HG02642 (cell line): ENCODE measurements at regions not wholly inside any gene's neighbourhood (a gene's known extent, or its start where the extent isn't known, plus 50 kb on each side); places are given as distances from the start of the nearest gene placed in this dataset.
A peak's percentile ranks its signal among the peaks of the same experiment; 100 is the strongest.
"Not testable (repeated sequence)": the region's sequence is repeated elsewhere in the genome, so short reads cannot be mapped to it uniquely, and the experiment has no call there.

Experiments
- ATAC-seq: cut with Tn5 transposase; IDR thresholded peaks from one replicate; pipeline ENCODE4 v1.9.1; 2021; ENCODE audit warnings: mild to moderate bottlenecking; ENCODE audit not compliant: unreplicated experiment, poor library complexity

- ATAC-seq = no peak
These were observed 426.6 kb upstream of the PLXNA2 start for GRCh38 chr1:208670778-208671177.

DNA sequence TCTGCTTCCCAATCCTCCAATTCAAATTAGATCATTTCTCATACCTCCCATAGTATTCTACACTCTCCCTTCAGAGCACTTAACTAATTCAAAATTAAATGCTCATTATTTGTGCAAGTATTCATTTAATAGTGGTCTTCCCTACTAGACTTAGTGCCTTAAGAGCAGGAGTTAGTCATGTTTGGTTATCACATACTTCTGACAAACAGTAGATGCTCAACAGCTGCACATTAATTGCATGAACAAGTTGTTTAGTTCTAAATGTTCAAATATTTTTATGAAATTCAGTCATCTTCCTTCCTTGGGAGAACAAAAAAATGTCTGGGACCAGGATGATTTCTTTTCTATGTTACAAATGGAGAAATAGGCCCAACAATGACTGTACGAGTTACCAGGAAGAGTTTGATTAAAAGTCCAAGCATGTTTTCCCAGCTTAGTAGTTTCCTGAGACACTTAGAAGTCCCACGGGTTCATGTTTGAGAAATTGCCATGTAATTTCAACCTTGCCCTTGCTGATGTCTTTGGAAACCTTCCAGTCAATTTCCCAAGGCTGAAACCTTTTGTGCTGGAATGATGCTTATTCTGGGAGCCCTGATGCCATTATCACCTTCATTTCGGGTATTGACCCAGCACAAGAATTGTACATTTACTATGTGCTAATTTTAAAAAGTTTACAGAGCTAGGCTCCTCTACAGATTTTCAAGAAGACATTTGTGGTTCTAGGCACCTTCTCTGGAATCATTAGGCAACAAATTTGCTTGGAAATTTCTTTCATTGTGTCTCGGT is 437.9 kb upstream of the PLXNA2 start:
- ATAC-seq = no peak

- no peak for ATAC-seq
These were observed 438.5 kb upstream of the PLXNA2 start for GRCh38 chr1:208682664-208683013.

GRCh38 chr1:208683141-208683540 is 439.0 kb upstream of the PLXNA2 start:
- no peak for ATAC-seq

- ATAC-seq = no peak
These were observed 440.0 kb upstream of the PLXNA2 start for GRCh38 chr1:208684192-208684591.

DNA sequence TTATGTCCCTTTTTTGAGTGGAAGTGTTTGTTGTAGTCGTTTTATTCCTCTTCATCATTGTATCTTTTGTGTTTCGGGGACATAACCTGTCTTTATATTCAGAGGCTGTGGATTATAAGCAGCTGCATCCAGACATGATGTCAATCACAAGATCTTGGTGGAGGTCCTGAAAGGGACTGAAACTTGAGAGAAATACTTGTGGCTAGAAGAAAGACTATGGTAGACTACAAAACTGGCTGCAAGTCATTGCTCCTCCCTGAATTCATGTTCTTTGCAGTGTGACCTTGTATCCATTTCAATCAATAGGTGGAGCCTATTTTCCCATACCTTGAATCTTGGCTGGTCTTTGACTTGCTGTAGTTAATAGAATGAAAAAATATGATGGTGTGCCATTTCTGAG is 442.4 kb upstream of the PLXNA2 start:
- no peak for ATAC-seq

DNA sequence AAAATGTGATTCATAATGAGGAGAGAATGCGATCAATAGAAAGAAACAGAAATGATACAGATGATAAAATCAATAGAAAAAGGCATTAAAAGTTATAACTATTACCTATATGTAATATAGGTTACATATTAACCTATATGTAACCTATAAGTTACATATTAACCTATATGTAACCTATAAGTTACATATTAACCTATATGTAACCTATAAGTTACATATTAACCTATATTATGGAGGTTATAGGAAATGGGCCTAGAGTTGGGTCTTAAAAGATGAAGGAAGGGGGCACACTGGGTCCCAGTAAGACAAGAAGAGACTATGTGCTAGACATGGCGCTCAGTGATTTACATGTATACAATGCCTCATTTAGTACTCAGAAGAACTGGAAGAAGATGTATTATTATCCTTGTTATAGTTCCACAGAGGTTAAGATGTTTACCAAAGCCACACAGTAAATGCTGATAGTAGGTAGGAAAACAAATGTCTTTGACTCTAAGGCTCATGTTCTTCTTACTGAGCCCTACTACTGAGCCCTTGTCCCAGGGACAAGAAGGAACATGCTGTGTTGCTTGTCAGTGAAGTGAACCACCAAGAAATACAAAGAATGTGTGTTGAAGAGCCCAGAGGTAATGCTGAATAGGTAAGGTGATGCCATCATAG is 444.6 kb upstream of the PLXNA2 start:
- no peak for ATAC-seq

DNA sequence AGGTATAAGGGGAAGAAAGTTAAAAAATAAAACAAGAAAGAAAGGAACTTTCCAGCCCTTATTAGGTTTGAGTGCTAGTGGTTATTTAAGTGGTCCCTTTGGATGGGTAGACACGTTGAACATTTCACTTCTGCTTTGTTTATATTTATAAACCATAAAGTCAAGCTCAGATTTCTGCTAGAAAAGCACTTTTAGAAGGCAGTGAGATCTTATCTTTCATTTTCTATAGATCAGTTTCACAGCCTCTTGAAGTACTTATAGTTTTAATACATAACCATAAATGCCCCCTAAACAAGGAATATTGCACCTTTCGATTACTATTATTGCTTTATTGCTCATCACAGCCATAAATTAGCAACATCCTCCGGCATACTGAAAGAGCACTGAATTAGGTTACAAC is 446.8 kb upstream of the PLXNA2 start:
- no peak for ATAC-seq

DNA sequence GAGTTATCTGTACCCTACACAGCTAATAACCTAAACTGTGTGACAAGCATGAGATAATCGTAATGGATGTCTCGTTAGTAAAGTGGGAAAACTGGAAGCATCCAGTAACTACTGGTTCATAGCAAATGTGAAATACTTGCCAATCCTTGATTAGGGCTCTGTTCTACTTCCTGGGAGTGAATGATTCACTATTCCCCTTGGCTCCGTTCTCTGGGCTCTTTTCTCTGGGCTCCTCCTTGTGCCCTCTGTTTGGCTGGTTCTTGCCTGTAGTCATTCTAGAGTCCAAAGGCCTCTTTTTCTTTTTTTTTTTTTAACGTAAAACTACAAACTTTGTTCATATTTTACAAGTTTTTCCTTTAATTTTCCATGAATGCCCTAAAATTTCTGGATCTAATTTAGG is 465.8 kb upstream of the PLXNA2 start:
- ATAC-seq = no peak

DNA sequence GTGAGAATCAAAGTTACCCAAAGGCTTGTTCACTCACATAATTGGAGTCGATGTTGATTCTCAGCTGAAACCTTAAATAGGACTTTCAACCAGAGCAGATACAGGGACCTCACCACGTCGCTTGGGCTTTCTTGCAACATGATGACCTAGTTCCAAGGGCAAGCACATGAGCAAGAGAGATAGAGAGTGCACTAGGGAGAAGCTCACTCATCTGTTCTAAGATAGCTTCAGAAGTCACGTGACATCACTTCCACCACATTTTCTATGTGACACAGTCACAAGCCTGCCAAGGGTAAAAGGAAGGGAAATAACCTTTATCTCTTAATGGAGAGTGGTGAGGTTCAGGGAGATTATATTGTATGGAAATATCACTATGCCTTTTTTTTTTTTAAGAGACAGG is 470.1 kb upstream of the PLXNA2 start:
- no peak for ATAC-seq

GRCh38 chr1:208717525-208717924 is 473.3 kb upstream of the PLXNA2 start:
- no peak for ATAC-seq

GRCh38 chr1:208722592-208722991 is 478.4 kb upstream of the PLXNA2 start:
- no peak for ATAC-seq

- no peak for ATAC-seq
These were observed 479.9 kb upstream of the PLXNA2 start for GRCh38 chr1:208724079-208724478.

- no peak for ATAC-seq
These were observed 484.6 kb upstream of the PLXNA2 start for GRCh38 chr1:208728815-208729214.

- ATAC-seq = peak; percentile 94
These were observed 488.0 kb upstream of the PLXNA2 start for GRCh38 chr1:208731981-208732821.

- ATAC-seq = no peak
These were observed 493.0 kb upstream of the PLXNA2 start for GRCh38 chr1:208737161-208737560.

DNA sequence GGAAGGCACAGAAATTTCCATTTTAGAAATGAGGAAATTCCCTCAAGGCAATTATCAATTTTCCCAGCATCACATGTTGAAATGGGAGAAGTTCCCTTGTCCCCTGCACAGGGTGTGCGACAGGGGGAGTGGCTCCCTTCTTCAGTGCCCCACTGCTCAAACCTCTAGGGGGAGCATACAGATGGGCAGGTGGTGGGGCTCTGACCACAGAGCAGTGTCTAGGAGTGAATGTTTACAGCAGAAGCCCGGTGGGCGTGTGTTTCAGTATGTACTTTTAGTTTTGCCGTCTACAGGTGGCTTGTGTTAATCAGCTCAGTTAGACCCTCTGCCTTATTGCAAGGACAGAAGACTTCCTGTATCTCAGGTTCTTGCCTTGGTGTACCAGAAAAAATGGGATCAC is 493.7 kb upstream of the PLXNA2 start:
- ATAC-seq = peak; percentile 83

DNA sequence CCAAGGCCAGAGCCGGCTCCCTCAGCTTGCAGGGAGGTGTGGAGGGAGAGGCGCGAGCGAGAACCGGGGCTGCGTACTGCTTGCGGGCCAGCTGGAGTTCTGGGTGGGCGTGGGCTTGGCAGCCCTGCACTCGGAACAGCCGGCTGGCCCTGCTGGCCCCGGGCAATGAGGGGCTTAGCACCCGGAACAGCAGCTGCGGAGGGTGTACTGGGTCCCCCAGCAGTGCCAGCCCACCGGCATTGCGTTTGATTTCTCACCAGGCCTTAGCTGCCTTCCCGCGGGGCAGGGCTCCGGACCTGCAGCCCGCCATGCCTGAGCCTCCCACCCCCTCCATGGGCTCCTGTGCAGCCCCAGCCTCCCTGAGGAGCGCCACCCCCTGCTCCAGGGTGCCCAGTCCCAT is 495.5 kb upstream of the PLXNA2 start:
- not testable (repeated sequence) for ATAC-seq

DNA sequence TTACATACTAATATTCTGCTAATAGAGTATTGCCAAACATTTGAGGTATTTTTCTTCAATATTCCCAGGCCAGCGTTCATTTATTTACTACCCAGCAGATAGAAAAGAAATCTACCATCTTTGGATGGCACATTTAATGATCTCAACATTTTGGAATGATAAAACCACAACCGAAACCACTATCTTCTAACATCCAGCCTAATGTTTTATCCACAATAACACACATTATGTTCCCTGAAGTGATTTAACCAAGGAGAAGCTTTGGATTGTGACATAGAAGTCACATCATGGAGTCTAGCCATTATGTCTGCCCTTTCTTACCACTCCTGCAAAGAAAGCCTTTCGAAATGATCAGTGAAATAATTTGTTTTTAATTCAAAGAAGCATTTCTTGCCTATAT is 497.1 kb upstream of the PLXNA2 start:
- no peak for ATAC-seq

DNA sequence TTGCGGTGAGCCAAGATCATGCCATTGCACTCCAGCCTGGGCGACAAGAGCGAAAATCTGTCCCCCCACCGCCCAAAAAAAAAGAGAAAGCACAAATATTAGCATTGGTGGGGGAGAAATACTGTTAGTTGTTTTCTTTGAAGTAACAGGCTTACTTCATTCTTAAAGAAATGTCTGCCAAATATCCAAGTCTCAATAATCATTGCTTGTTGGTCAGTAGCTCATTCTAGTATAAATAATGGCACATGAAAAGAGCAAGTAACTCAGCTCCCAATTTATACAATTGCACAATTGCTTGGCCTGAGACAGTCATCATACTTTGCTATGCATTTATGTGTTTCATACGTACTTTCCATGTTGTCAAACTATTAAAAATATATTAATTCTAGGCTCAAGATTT is 499.2 kb upstream of the PLXNA2 start:
- no peak for ATAC-seq

GRCh38 chr1:208747979-208748378 is 503.8 kb upstream of the PLXNA2 start:
- ATAC-seq = no peak
